CD4-positive, alpha-beta T cell treated with Interleukin-12 subunit alpha and Interleukin-12 subunit beta, for 1 hour (primary cell): ENCODE measurements at regions not wholly inside any gene's neighbourhood (a gene's known extent, or its start where the extent isn't known, plus 50 kb on each side); places are given as distances from the start of the nearest gene placed in this dataset.

Experiments
- DNase-seq: peaks from one replicate; pipeline ENCODE4 v3.0.0-alpha.2; 2020

DNA sequence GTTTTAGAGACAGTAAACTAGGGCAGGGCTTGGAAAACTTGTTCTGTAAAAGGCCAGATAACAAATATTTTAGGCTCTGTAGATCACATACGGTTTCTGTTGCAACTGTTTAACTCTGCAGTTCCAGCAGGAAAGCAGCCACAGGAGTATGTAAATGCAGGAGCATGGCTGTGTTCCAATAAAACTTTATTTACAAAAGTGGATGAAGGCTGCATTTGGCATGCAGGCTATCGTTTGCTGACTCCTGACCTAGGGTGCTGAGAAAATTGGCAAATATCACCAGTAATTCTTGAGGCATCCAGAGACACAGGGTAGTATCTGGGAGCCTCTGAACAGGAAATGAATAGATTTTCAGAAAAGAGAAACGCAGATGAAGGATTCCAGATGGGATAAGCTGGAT, 274.0 kb downstream of the MAF start:
- no peak for DNase-seq

DNA sequence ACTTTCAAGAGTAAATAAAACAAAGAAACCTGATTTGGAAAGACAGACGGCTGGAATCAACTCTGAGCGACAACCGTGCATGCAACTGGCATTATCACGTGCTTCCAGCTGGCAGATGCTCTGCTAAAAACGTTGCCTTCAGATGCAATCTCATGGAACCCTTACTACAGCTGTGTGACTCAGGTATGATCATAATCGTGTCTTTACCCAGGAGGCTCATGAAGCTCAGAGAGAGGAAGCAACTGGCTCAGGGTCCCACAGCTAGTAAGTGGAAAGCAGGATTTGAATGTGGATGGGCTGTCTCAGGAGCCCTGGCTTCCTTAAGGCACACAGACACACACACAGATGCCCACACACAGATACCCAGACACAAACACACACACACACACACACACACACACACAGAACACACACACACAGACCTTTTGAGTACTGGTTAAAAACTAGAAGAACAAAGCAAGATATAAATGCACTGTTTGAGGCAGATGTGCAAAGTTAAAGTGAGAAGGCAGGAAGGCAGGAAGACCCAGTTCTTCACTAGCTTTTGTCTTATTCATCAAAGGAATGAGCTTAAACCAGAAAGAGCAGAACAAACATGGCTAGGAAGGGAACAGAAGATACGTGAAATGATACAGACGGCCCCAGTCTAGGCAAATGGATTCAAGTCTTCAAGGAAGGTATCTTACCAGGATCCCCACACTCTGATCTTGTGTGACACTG, 275.2 kb downstream of the MAF start:
- no peak for DNase-seq

GRCh38 chr16:79320956-79321355, 279.6 kb downstream of the MAF start:
- no peak for DNase-seq

- no peak for DNase-seq
Measured at GRCh38 chr16:79318143-79318899, 282.2 kb downstream of the MAF start.

DNA sequence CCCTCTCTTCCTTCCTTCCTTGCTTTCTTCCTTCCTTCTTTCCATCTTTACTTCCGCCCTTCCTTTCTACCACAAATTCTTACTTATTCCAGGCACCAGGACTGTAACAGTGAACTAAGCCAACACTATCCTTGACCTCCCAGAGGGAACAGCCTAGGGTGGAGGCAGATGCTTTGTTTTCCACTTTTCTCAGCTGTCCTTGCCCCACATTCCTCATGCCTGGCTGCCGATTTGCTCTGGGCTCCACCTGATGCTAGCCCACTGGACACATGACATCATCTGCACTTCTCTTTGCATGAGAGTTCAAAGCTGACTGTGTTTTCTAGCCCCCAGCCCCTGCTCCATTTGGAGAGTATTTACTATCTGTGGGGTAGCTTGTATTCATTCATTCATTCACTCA, 283.0 kb downstream of the MAF start:
- DNase-seq, result no peak

GRCh38 chr16:79317026-79317425, 283.5 kb downstream of the MAF start:
- no peak for DNase-seq

DNA sequence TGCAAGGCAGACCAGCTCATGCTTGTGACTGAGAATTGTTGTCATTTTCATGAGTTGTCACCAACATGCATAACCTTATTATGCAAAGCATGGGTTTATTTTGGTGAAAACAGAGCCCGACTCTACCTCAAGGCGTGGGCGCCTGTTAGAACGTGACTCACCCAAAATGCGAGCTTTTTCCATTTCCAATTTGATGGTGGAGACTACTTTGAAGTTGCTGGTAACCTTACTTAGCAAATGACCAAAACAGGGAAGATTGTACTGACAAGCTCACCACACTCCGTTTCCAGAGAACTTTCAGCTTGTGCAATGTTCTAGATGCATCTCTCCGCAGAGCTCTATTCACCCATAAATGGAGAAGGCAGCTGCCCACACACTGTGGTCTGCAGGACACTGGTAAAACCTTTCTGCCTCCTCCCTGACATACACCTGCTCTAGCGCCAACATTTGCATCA, 284.5 kb downstream of the MAF start:
- no peak for DNase-seq

GRCh38 chr16:79312502-79312901, 288.0 kb downstream of the MAF start:
- no peak for DNase-seq

DNA sequence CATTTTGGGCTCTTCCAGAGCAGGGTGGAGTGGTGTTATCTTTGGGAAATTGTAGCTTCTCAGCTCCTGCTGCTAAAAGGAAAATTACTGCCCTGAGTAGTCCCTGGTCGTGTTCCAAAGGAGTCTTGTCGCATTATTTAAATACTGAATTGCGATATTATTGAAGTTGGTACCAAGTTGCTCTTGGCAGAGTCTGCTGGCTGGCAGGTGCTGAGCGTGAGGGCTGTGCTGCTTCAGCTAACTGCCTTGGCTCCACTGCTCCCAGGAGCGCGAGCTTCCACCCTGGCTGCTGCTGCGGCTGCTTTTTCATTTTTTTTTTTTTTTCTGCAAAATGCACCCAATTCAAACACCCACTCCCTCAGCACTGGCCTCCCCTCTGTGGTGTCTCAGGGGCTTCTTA, 289.8 kb downstream of the MAF start:
- no peak for DNase-seq

- DNase-seq, result no peak
Measured at GRCh38 chr16:79309606-79310005, 290.9 kb downstream of the MAF start.

- DNase-seq, result no peak
Measured at GRCh38 chr16:79307214-79307613, 293.3 kb downstream of the MAF start.

GRCh38 chr16:79305074-79305473, 295.5 kb downstream of the MAF start:
- no peak for DNase-seq

GRCh38 chr16:79303959-79304387, 296.6 kb downstream of the MAF start:
- DNase-seq, result no peak

GRCh38 chr16:79303206-79303605, 297.3 kb downstream of the MAF start:
- DNase-seq, result no peak

DNA sequence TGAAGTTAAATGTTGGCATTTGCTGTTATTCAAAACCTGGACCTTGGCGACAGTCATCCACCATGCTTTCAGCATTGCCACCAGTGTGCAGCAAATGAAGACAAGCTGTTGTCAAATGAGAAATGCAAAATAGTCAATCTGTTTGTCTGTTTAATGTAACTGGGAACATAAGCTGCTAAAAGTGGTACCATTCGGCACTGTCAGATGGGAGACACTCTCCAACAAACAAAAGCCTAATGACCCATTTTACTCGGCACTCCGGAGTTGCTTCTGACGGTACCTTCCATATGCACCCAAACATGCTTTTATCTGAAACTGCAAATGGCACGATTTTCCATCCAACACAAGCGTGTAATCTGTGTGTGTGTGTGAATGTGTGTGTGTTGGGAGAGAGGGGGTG, 297.8 kb downstream of the MAF start:
- no peak for DNase-seq

DNA sequence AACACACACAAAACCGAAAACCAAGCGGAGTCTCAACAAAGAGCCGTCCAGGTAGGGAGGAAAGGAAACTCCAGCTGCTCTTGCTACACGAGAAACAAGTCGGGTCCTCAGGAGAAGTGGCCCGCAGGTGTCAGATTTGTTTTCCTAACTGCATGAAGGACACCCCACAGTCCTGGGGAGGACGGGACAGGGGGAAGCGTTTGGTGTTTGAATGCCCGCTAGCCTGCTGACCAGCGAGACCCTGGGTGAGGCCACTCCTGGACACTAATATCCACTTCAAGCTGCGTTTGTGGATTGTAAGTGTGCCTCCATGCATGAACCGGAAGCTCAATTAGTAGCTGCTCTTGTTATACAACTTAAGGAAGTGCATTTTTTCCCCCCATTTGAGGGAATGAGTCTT, 299.5 kb downstream of the MAF start:
- no peak for DNase-seq

DNA sequence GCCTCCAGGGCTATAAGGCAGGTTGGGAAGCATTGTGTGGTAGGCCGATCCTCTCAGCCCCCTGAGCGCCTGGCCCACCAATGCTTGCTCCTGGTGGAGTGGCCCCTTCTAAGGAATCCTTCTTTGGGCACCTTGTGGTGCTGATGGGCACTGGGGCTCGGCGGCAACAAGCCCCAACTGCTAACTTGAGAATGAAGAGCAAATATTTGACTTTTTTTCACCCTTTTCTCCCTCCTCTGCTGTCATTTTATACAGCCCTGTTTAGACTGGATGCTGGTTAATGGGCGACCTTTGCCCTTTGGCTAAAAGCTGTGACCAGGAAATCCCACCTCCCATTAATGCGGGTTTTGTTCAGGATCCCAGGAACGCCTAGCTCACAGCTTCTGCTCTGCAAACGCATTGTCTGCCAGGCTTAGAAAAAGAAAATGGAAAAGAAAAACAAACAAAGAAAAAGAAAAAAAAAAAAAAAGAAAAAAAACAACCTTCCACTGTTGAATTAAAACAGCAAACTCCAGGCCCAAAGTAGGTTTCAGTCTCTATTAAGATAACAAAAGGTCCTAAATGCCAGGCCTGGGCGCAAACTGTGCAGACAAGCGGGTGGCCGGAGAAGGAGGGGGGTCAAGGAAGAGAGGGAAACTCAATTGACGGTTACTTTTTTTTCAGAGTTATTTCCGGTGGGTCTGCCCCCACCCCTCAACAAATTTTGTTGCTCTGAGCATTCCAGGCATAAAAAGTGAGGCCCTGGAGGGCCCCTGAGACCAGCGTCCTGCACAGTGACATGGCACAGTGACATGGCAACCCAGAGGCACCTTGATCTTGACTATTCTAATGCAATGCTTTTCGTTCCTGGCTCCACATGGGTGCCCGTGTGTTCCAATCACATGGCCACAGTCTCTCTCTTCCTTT, 301.4 kb downstream of the MAF start:
- no peak for DNase-seq

- DNase-seq, result no peak
Measured at GRCh38 chr16:79298476-79298875, 302.1 kb downstream of the MAF start.

DNA sequence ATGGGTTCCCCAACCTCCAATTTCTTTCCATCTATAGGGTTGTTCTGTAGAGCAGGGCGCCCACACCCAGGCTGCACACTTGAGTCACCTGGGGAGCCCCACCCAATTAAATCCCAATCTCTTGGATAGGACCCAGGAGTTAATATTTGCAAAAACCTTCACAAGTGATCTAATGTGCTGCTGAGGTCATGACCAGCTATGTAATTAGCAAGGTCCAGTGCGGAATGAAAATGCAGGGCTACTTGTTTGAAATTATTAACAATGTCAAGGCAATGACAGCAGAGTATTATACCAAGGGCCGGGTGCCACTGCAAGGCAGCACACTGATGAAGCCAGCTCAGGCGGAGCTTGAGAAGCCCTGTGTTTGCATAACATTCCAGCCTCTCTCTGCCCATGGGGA, 302.7 kb downstream of the MAF start:
- no peak for DNase-seq

DNA sequence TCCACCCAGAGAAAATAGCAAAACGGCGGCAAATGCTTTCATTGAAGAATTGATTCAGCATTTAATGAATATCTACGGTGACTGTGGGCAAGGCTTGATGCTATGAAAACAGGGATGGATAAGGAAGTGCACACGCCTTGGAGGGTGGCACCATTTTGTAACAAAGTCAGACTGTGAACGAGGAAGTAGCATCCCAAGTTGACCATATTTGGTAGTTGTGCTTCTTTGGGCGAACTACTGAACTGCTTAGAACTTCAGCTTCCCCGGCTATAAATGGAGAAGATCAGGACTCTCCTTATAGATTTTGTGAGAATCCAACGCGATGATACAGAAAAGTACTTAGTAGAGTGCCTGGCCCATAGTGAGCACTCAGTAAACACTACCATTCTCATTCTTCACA, 303.2 kb downstream of the MAF start:
- DNase-seq, result no peak

DNA sequence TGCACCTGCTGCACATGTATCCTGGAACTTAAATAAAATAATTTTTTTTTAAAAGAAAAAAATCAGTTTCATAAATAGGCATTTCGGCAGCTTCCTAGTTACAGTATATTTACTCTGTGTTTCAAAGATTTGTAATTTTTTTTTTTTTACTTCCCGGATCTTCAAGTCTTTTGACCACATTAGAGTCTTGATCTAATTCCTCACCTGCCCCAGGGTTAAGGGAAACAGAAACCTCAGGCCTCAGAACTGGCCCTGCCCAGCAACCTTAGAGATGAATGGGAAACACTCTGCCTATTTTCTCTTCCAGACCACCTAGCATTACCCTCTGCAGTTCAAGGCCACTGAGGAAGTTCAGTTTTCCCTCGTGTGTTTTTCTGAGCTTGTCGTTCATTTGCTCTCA, 304.0 kb downstream of the MAF start:
- DNase-seq, result peak; percentile 31

DNA sequence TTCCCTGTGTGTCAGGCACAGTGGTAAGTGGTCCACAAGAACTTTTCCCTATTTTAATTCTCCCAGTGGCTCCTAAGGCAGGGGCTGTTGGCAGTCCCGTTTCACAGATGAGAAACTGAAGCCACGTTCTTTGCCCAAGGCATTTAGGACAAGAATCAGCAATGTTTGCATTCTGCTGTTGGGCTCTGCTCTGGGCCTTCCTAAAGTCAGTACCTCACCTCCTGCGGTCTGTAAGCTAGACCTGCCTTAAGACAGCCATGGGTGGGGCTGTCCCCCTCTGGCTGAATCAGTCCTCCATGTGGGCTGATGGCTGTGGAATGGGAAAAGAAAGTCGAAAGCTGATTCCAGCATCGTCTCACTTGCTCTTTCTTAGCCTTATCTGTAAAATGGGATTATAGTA, 304.8 kb downstream of the MAF start:
- DNase-seq, result no peak

GRCh38 chr16:79295162-79295561, 305.4 kb downstream of the MAF start:
- no peak for DNase-seq

- DNase-seq, result no peak
Measured at GRCh38 chr16:79294568-79294967, 306.0 kb downstream of the MAF start.
